HG03175 (cell line): ENCODE measurements at regions not wholly inside any gene's neighbourhood (a gene's known extent, or its start where the extent isn't known, plus 50 kb on each side); places are given as distances from the start of the nearest gene placed in this dataset.

Source experiments
- ATAC-seq: cut with Tn5 transposase; IDR thresholded peaks from one replicate; pipeline ENCODE4 v1.9.1; 2021; ENCODE audit warnings: mild to moderate bottlenecking, moderate library complexity; ENCODE audit not compliant: unreplicated experiment

GRCh38 chr9:113695901-113696300 lies 180.2 kb upstream of the ZNF618 start:
- no peak for ATAC-seq

- no peak for ATAC-seq
Measured at GRCh38 chr9:113701774-113702755, 174.0 kb upstream of the ZNF618 start.

- ATAC-seq: no peak
Measured at GRCh38 chr9:113705306-113705927, 170.7 kb upstream of the ZNF618 start.

GRCh38 chr9:113705928-113706519 lies 170.1 kb upstream of the ZNF618 start:
- ATAC-seq: no peak

- ATAC-seq: no peak
Measured at GRCh38 chr9:113707953-113708695, 168.0 kb upstream of the ZNF618 start.

GRCh38 chr9:113708821-113709713 lies 167.0 kb upstream of the ZNF618 start:
- ATAC-seq: no peak

- ATAC-seq: no peak
Measured at GRCh38 chr9:113709721-113710120, 166.4 kb upstream of the ZNF618 start.

- no peak for ATAC-seq
Measured at GRCh38 chr9:113711251-113711650, 164.9 kb upstream of the ZNF618 start.

- no peak for ATAC-seq
Measured at GRCh38 chr9:113712053-113712452, 164.1 kb upstream of the ZNF618 start.

GRCh38 chr9:113715086-113715485 lies 161.0 kb upstream of the ZNF618 start:
- no peak for ATAC-seq

- no peak for ATAC-seq
Measured at GRCh38 chr9:113719919-113720318, 156.2 kb upstream of the ZNF618 start.

- ATAC-seq: no peak
Measured at GRCh38 chr9:113720495-113720894, 155.6 kb upstream of the ZNF618 start.

- no peak for ATAC-seq
Measured at GRCh38 chr9:113721856-113722255, 154.3 kb upstream of the ZNF618 start.

- ATAC-seq: no peak
Measured at GRCh38 chr9:113724202-113724601, 151.9 kb upstream of the ZNF618 start.

- no peak for ATAC-seq
Measured at GRCh38 chr9:113728989-113729388, 147.1 kb upstream of the ZNF618 start.

GRCh38 chr9:113734826-113735225 lies 141.3 kb upstream of the ZNF618 start:
- no peak for ATAC-seq

- no peak for ATAC-seq
Measured at GRCh38 chr9:113737517-113738271, 138.4 kb upstream of the ZNF618 start.

GRCh38 chr9:113738496-113738892 lies 137.6 kb upstream of the ZNF618 start:
- ATAC-seq: peak; percentile 25

GRCh38 chr9:113738893-113739604 lies 137.1 kb upstream of the ZNF618 start:
- ATAC-seq: peak; percentile 43
